Uterus (tissue), 3 donors: ENCODE measurements at regions not wholly inside any gene's neighbourhood (a gene's known extent, or its start where the extent isn't known, plus 50 kb on each side); places are given as distances from the start of the nearest gene placed in this dataset.

Experiments used
- DNase-seq, 2 donors: peaks; one replicate each; pipeline ENCODE4 v3.0.0-alpha.2; 2019 to 2020
- H3K27ac ChIP-seq, 2 donors: fragments of 200-600 bp; sonication (generic); 1 replicate in 1 of 2; 2 replicates in 1 of 2; pipeline ENCODE4 v1.5.1; 2016 to 2018
- H3K27me3 ChIP-seq, 2 donors: fragments of 200-600 bp; sonication (generic); one replicate each; pipeline ENCODE4 v1.5.1; 2018 to 2019; ENCODE audit warnings: control low read depth in 1 of 2
- H3K36me3 ChIP-seq, 2 donors: fragments of 200-600 bp; sonication (generic); one replicate each; pipeline ENCODE4 v1.5.1; 2019; ENCODE audit warnings: control low read depth in 1 of 2
- H3K4me1 ChIP-seq, 2 donors: fragments of 200-600 bp; sonication (generic); one replicate each; pipeline ENCODE4 v1.5.1; 2018 to 2019; ENCODE audit warnings: control low read depth in 1 of 2
- H3K4me3 ChIP-seq, 2 donors: fragments of 200-600 bp; sonication (generic); 1 replicate in 1 of 2; 2 replicates in 1 of 2; pipeline ENCODE4 v1.5.1; 2018 to 2019; ENCODE audit warnings: mild to moderate bottlenecking in 1 of 2
- H3K9me3 ChIP-seq, 2 donors: fragments of 200-600 bp; sonication (generic); one replicate each; pipeline ENCODE4 v1.5.1; 2019; ENCODE audit warnings: control low read depth in 1 of 2
- POLR2A ChIP-seq, 2 donors: fragments of 450-650 bp; IDR thresholded peaks; one replicate each; pipeline ENCODE4 v1.6.1; 2016; ENCODE audit warnings: antibody characterized with exemption in 2 of 2, mild to moderate bottlenecking in 1 of 2, moderate library complexity in 1 of 2
- intact Hi-C: fragments of 100-400 bp; cut with DNase I; formaldehyde crosslinking; loops from one replicate; pipeline ENCODE4 v1.15.1; 2023; ENCODE audit warnings: low total_unique reads
- TF ChIP-seq, protein P1 (sequence below), 4 experiments: fragments of 200-600 bp in 2 of 4; fragments of 450-650 bp in 2 of 4; sonication (generic) in 2 of 4; IDR thresholded peaks; one replicate each; pipeline ENCODE4 v1.5.1; 2016 to 2019; ENCODE audit warnings: antibody characterized with exemption in 4 of 4, mild to moderate bottlenecking in 2 of 4, moderate library complexity in 1 of 4
- donor health status: DM: yes; HTN: yes; CAD: no.

DNA sequence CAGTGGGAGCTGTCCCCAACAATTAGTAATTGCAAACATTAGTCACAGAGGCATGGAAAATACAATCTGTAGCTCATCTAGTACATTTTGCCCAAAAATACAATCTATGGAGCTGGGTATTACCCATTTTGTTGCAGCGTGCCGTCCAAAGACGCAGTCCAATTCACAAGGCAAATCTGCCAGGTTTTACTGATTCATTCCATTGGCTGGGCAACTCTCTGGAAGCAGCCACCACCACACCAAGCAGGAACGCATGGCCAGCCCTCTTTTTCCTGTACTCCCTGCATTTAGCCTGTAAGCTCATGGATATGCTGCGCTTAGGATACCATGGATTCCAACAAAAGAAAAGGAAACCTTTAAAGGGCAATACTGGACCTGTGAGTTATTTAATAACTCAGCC is 60.5 kb upstream of the ARRDC4 start:
- H3K9me3 ChIP-seq: no peaks in the 10 kb centered on the region
- intact Hi-C loops: loop anchor here (10.0 kb wide), 1 partner anchor 285 kb away; no protein-coding TSS in a partner anchor
- H3K4me1 ChIP-seq: no peaks in the 10 kb centered on the region
- no peak overlapping the region for H3K27ac ChIP-seq
- no peak for DNase-seq
- no peaks in the 10 kb centered on the region for H3K27me3 ChIP-seq
- no peak overlapping the region for H3K4me3 ChIP-seq
- TF ChIP-seq, protein P1, sequence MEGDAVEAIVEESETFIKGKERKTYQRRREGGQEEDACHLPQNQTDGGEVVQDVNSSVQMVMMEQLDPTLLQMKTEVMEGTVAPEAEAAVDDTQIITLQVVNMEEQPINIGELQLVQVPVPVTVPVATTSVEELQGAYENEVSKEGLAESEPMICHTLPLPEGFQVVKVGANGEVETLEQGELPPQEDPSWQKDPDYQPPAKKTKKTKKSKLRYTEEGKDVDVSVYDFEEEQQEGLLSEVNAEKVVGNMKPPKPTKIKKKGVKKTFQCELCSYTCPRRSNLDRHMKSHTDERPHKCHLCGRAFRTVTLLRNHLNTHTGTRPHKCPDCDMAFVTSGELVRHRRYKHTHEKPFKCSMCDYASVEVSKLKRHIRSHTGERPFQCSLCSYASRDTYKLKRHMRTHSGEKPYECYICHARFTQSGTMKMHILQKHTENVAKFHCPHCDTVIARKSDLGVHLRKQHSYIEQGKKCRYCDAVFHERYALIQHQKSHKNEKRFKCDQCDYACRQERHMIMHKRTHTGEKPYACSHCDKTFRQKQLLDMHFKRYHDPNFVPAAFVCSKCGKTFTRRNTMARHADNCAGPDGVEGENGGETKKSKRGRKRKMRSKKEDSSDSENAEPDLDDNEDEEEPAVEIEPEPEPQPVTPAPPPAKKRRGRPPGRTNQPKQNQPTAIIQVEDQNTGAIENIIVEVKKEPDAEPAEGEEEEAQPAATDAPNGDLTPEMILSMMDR (IDR thresholded peaks at IDR 0.05): no peak
- H3K36me3 ChIP-seq: no peaks in the 10 kb centered on the region

DNA sequence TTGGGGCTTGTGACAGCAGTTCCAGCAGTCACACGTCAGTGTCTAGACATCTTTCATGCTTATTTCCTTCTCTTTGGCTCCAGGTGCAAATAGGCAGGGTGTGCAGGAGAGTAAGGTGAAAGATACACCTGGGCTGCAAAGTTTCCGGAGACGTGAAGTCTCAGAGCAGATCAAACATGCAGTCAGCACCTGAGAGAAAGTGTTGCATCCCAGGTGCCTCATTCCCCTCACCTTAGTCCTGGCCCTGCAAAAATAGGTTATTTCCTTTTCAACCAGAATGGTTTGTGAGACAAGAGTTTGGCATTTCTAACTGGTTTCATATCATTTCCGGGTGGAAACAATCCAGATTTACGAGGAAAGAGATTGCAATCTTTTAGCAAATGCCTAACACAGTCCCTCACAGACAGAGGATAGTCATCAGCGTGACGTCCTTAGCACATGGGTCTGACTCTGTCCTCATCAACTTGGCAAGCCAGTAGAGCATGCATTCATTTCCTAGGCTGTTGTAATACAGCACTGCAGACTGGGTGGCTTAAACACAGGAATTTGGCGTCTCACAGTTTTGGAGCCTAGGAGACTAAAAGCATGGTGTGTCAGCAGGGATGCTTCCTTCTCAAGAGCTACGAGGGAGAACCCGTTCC is 58.2 kb upstream of the ARRDC4 start:
- no peak for DNase-seq
- H3K27ac ChIP-seq: no peak overlapping the region

DNA sequence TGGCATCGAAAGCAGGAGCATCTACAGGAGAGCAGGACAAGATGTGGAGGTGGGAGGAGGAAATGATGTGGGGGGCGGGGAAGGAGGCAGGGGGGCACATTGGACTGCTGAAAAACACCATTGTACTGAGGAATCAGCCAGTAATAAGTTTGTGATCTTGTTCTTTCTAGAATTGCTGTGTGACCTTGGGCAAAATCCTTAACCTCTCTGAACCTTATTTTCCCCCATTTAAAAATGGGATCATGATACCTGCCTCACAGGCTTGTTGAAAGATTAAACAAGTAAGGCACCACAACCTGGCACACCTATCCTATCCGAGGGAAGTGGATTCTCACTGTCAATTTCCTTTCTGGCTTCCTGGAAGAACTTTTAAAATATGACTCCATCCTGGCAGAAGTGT is 56.9 kb upstream of the ARRDC4 start:
- peaks cover 0 to 7% of the 10 kb centered on the region in 2 donors for H3K27me3 ChIP-seq
- no peak overlapping the region for H3K27ac ChIP-seq
- no peaks in the 10 kb centered on the region for H3K36me3 ChIP-seq
- no peaks in the 10 kb centered on the region for H3K4me1 ChIP-seq
- no peaks in the 10 kb centered on the region for H3K9me3 ChIP-seq
- TF ChIP-seq, protein P1 (IDR thresholded peaks at IDR 0.05): no peak
- TF ChIP-seq POLR2A (IDR thresholded peaks at IDR 0.05): no peak
- H3K4me3 ChIP-seq: no peak overlapping the region
- DNase-seq: no peak
- intact Hi-C loops: loop anchor here (10.0 kb wide), 1 partner anchor 281 kb away; no protein-coding TSS in a partner anchor

More for the DNA sequence above, 58.2 kb upstream of the ARRDC4 start:
- H3K4me1 ChIP-seq: no peaks in the 10 kb centered on the region
- H3K27me3 ChIP-seq: peaks cover 0 to 7% of the 10 kb centered on the region in 2 donors
- intact Hi-C loops: loop anchor here (10.0 kb wide), 1 partner anchor 283 kb away; no protein-coding TSS in a partner anchor
- H3K4me3 ChIP-seq: no peak overlapping the region
- H3K36me3 ChIP-seq: no peaks in the 10 kb centered on the region
- no peaks in the 10 kb centered on the region for H3K9me3 ChIP-seq
- TF ChIP-seq, protein P1 (IDR thresholded peaks at IDR 0.05): no peak
- no peak for TF ChIP-seq POLR2A (IDR thresholded peaks at IDR 0.05)

DNA sequence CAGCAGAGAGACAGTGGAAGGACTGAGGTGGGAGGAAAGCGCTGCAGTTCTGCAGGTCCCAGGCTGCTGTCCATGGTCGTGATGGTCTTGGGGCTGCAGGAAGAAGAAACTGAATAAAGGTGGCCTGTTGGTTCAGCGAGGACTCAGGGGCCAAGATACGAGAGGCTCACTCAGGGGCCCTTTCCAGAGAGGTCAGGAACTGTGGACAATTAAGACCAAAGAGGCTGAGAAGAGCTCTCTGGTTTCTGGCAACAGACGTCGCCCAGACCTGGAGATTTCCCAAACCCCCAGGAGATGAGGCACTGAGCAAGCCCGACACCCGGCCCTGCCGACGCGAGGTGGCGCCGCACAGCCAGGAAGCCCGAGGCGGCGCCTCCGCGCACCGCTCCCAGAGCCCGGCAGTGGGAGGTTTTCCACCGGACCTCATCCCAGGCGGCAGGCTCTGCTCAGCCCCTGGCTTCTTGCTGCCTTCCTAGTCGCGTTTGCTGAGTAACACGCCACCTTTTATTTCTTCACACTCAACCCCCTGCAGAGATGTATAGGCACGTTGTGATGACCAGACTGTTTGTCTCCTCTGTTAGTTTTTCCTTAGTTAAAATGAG is 56.4 kb upstream of the ARRDC4 start:
- intact Hi-C loops: loop anchor here (10.0 kb wide), 1 partner anchor 281 kb away; no protein-coding TSS in a partner anchor
- H3K36me3 ChIP-seq: no peaks in the 10 kb centered on the region
- TF ChIP-seq POLR2A (IDR thresholded peaks at IDR 0.05): peak in 1 of 2 donors; percentile 14
- TF ChIP-seq, protein P1 (IDR thresholded peaks at IDR 0.05): peak; percentile 58 to 83 (median 66)
- peaks cover 0 to 7% of the 10 kb centered on the region in 2 donors for H3K27me3 ChIP-seq
- H3K4me3 ChIP-seq: no peak overlapping the region
- DNase-seq: peak; percentile 48 to 76
- H3K4me1 ChIP-seq: no peaks in the 10 kb centered on the region
- H3K27ac ChIP-seq: no peak overlapping the region
- no peaks in the 10 kb centered on the region for H3K9me3 ChIP-seq

DNA sequence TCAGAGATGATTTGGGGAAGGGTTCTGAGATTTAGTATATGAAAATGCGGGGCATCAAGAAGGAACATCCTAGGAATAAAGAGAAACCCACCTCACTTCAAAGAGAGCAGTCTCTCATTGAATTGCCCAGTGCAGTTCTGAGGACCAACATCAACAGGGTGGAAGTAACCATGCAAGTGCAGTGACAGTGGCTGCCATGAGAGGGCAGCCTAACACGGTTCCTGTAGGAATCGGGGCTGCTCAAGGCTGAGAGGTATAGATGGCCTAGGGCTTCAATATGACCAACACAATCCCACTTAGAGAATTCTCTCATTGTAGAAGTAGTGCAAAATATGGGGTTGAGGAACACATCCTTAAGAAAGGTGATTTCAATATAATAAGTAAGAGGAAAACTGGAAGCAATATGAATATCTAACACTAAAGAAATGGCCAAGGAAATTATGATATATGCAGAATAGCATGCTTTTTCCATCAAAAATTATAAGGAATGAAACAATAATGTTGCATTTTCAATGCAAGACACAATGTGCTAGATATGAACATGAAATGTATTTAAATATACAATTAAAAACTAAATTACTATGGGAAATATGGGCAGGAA is 51.1 kb upstream of the ARRDC4 start:
- Histone ChIP-seq H3K27me3 (peaks cover 0 to 13% of the 10 kb centered on the region in 2 donors), H3K4me3 (no peak overlapping the region), H3K27ac (no peak overlapping the region), H3K36me3 (no peaks in the 10 kb centered on the region), H3K9me3 (no peaks in the 10 kb centered on the region), H3K4me1 (no peaks in the 10 kb centered on the region)
- TF ChIP-seq, protein P1 (IDR thresholded peaks at IDR 0.05): peak; percentile 59 to 80 (median 74)
- no peak for TF ChIP-seq POLR2A (IDR thresholded peaks at IDR 0.05)
- intact Hi-C loops: loop anchor here (5.0 to 10.0 kb wide), 2 partner anchors 173 to 275 kb away; no protein-coding TSS in a partner anchor
- DNase-seq: peak; percentile 39 to 46
